ENCODE measurements at regions not wholly inside any gene's neighbourhood (a gene's known extent, or its start where the extent isn't known, plus 50 kb on each side); places are given as distances from the start of the nearest gene placed in this dataset.
"Not testable (repeated sequence)": the region's sequence is repeated elsewhere in the genome, so short reads cannot be mapped to it uniquely, and the experiment has no call there.

DNA sequence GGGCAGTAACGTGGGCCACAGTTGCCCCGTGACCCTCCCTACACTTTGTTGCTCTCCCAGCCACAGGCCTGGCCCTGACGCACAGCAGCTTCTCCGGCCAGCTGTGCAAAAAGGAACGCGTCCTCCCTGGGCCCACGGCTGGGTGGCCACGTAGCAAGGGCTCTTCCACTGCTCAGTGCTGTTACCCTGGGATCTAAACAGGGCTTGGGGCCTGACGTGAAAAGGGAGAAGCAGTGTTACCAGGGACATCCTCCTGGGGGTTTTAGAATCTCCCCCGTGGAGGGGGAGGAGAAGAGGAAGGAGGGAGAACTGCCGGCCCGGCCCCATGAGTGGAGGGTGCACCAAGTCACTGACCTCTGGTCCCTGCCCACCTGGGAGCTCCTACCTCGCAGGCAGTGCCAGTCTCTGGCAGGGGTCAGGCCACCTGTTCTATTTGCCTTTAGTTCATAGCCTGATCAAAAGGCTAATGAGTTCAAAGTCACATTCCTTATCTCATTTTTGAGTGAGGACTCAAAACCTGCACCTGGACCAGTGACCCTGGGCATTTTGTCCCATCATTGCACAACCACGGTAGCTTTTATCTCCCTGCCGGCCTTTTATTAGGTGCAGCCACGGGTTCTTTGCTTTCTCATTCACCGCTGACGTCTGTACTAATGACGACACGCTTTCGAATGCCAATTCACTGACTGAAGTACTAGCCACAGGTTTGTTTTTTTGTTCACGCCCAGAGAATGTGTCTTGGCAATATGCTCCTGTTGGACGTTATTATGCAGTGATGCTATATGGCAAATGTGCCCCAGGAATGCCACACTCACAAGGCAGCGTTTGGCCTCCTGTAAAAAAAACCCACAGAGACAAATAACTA is 4424.6 kb upstream of the TPTE start:
- not testable (repeated sequence) for DNase-seq

DNA sequence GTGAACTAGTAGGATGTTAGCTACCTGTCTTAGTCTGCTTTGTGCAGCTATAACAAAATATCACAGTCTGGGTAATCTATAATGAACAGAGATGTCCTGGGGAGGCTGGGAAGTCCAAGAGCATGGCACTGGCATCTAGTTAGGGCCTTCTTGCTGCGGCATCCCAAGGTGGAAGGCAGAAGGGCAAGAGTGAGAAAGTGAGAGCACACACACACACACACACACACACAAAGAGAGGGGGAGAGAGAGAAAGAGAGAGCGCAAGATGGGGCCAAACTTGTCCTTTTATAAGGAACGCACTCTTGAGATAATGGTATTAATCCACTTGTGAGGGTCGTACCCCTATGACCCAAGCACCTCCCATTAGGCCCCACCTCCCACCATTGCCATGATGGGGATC is 4423.6 kb upstream of the TPTE start:
- not testable (repeated sequence) for DNase-seq

- DNase-seq, result not testable (repeated sequence)
Measured at GRCh38 chr21:6098191-6098935, 4423.0 kb upstream of the TPTE start.

- DNase-seq, result not testable (repeated sequence)
Measured at GRCh38 chr21:6101588-6101987, 4419.8 kb upstream of the TPTE start.

GRCh38 chr21:6104546-6104945 is 4416.8 kb upstream of the TPTE start:
- DNase-seq, result not testable (repeated sequence)

- DNase-seq, result not testable (repeated sequence)
Measured at GRCh38 chr21:6106686-6107567, 4414.5 kb upstream of the TPTE start.

DNA sequence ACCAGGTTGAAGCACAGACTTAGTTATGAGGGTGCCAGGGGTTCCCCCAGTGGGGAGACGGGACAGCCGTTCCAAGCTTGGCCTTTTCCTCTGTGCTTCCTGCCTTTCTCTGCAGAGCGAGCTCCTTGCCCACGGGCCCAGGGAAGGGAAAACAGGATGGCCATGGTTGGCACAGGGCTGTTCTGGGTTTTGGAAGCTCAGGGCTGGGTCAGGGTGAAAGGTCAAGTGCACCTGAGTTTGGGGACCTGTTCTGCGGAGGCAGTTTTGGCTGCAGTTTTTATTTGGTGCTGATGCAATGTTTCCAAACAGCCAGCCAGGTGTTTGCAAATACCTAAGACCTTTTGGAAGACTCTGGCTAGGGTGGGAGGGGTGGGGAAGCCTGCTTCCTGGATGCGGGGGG is 4412.5 kb upstream of the TPTE start:
- not testable (repeated sequence) for DNase-seq

GRCh38 chr21:6109774-6110173 is 4411.6 kb upstream of the TPTE start:
- DNase-seq, result not testable (repeated sequence)

GRCh38 chr21:6110716-6111343 is 4410.6 kb upstream of the TPTE start:
- DNase-seq, result not testable (repeated sequence)

- DNase-seq, result not testable (repeated sequence)
Measured at GRCh38 chr21:6111354-6111753, 4410.0 kb upstream of the TPTE start.

- DNase-seq, result not testable (repeated sequence)
Measured at GRCh38 chr21:6118336-6118735, 4403.0 kb upstream of the TPTE start.

- not testable (repeated sequence) for DNase-seq
Measured at GRCh38 chr21:6120863-6121262, 4400.5 kb upstream of the TPTE start.

GRCh38 chr21:6122629-6123028 is 4398.8 kb upstream of the TPTE start:
- DNase-seq, result not testable (repeated sequence)

DNA sequence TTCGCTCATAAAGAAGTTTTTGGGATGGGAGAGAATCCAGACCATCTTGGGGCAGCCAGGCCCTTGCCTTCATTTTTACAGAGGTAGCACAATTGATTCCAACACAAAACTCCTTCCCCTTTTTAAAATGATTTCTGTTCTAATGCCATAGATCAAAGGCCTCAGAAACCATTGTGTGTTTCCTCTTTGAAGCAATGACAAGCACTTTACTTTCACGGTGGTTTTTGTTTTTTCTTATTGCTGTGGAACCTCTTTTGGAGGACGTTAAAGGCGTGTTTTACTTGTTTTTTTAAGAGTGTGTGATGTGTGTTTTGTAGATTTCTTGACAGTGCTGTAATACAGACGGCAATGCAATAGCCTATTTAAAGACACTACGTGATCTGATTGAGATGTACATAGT is 4398.2 kb upstream of the TPTE start:
- DNase-seq, result not testable (repeated sequence)

GRCh38 chr21:6125549-6126240 is 4395.7 kb upstream of the TPTE start:
- DNase-seq, result not testable (repeated sequence)

GRCh38 chr21:6126976-6127732 is 4394.2 kb upstream of the TPTE start:
- not testable (repeated sequence) for DNase-seq

DNA sequence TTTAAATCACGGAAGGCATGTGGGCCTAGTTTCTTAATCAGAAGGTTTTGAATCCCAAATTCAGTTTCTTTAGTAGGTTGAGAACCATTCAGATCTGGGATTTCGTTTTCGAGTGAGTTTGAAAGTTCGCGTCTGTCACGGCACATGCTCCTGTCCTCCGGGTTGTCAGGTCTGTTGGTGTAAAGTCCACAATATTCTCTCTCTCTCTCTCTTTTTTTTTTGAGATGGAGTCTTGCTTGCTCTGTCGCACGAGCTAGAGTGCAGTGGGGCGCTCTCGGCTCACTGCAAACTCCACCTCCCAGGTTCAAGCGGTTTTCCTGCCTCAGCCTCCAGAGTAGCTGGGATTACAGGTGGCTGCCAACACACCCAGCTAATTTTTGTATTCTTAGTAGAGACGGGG is 4390.6 kb upstream of the TPTE start:
- not testable (repeated sequence) for DNase-seq

DNA sequence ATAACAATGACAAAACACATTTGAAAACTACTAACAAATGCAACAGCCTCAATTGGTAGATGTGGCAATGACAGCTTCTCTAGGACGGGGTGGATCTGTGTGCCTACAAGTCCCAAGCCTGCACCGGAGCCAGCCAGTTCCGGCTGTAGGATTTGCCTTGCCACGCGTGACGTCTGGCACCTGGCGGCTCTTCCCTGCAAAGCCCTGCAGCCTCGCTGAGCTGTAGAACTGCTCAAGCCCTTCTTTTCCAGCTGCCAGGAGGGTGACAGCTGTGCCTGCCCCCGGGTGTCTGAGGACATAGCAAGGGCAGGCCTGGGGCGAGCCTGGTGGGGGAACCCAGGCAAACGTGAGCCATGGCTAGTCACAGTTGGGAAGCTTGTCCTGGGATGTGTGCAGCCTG is 4388.0 kb upstream of the TPTE start:
- not testable (repeated sequence) for DNase-seq

DNA sequence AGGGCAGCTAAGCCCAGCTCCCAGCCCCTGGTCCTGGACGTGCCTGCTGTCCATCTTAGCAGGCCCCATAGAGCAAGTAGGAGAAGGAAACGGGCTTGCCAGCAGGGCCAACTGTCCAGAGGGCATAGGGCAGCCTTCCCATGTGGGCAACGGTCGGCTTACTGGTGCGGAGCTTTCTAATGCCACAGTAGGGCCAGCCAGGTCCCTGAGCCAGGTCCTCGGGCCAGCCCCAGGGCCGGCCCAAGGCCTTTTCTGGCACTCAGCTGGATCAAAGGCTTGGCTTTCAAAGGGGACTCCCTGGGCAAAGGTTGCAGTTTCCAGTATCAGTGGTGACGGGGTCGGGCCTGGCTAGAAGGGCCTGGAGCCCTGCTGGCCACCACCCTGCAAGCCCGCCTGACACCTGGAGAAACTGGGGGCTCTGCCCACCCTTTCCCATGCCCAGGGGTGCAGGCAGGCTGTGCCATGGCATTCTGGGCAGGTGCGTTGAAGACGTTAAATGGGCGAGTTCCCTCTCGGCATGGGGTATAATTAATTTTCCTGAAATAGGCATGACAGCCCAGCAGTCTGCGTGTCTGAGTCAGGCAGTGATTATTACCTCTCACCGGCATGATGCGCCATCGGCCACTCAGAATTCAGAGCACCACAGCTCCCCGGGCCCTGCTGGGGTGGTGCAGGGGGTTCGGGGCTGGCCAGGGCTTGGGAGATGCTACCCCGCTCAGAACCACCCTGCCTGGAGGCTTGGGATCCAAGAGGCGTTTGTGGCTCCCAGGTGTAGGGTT is 4387.3 kb upstream of the TPTE start:
- DNase-seq, result not testable (repeated sequence)

DNA sequence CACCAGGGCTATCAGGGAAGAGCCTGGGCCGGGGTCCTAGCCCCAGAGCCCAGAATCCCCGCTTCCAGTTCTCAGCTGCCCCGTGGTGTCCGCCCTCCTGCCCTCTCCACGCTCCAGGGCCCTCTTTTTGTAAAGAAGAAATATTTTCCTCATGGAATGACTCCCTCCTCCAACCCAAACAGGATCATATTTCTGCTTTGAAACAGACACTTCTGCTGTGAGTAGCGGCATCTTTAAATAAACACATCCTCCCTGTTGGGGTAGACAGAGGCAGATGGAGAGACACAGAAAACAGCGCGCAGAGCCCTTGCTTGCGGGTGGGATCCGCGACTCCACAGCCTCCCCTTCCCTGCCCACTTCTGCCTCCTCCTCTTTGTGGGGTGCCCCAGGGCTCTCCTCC is 4384.7 kb upstream of the TPTE start:
- not testable (repeated sequence) for DNase-seq

Measured in stimulated activated CD4-positive, alpha-beta T cell treated with anti-CD3 and anti-CD28 coated beads, Interleukin-4, amount 100 ng/mL, for 4 hours (primary cell).